LNCaP clone FGC (cell line): ENCODE measurements at regions not wholly inside any gene's neighbourhood (a gene's known extent, or its start where the extent isn't known, plus 50 kb on each side); places are given as distances from the start of the nearest gene placed in this dataset.
A peak's percentile ranks its signal among the peaks of the same experiment; 100 is the strongest.

Experiments used
- DNase-seq: peaks from one replicate; pipeline ENCODE4 v3.0.0-alpha.2; 2011; ENCODE audit warnings: low read depth
- H3K4me3 ChIP-seq: 2 replicates; pipeline ENCODE4 v1.5.1; 2011; ENCODE audit warnings: mild to moderate bottlenecking, low read depth, low read length, control low read depth
- CTCF ChIP-seq: IDR thresholded peaks from 2 replicates; pipeline ENCODE4 v1.5.1; 2012; ENCODE audit warnings: mild to moderate bottlenecking; ENCODE audit not compliant: control insufficient read depth, insufficient read depth; ENCODE audit errors: extremely low read depth

- no peak overlapping the region for H3K4me3 ChIP-seq
- TF ChIP-seq CTCF, result no peak
- no peak for DNase-seq
Measured at GRCh38 chr21:27047658-27048314, 80.9 kb upstream of the ADAMTS5 start.

GRCh38 chr21:27047283-27047657, 80.4 kb upstream of the ADAMTS5 start:
- H3K4me3 ChIP-seq, result no peak overlapping the region
- DNase-seq, result peak; percentile 7
- TF ChIP-seq CTCF, result no peak

GRCh38 chr21:27045281-27045985, 78.5 kb upstream of the ADAMTS5 start:
- no peak for TF ChIP-seq CTCF
- DNase-seq, result no peak

GRCh38 chr21:27043377-27043776, 76.5 kb upstream of the ADAMTS5 start:
- no peak overlapping the region for H3K4me3 ChIP-seq
- no peak for DNase-seq
- no peak for TF ChIP-seq CTCF

More at GRCh38 chr21:27045281-27045985, 78.5 kb upstream of the ADAMTS5 start:
- no peak overlapping the region for H3K4me3 ChIP-seq

GRCh38 chr21:27040738-27041469, 74.0 kb upstream of the ADAMTS5 start:
- no peak for TF ChIP-seq CTCF
- no peak for DNase-seq
- no peak overlapping the region for H3K4me3 ChIP-seq

- peak; percentile 13 for DNase-seq
- no peak overlapping the region for H3K4me3 ChIP-seq
- no peak for TF ChIP-seq CTCF
Measured at GRCh38 chr21:27036736-27037301, 69.9 kb upstream of the ADAMTS5 start.
